ENCODE measurements at regions not wholly inside any gene's neighbourhood (a gene's known extent, or its start where the extent isn't known, plus 50 kb on each side); places are given as distances from the start of the nearest gene placed in this dataset.

DNA sequence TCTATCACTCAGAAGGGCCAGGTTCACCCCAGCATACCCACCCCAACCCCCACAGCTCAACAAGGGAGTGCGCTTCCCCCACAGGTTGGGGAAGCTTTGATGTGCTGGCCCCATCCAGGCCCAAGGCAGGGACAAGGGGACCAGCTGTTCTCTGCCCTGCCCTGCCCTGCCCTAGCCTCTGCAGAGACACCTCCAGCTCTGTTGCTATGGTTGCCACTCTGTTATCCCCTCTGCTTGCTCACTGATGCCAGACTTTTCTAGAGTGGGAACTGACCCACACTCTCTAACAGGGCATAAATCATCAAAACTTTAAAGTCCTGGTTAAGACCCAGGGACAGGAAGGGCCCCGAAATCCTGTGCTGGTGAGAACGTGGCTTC lies 50.4 kb upstream of the ENPP7 start:
- no peaks in the 10 kb centered on the region for H3K27me3 ChIP-seq (replicated peaks; ENCODE audit: insufficient read depth)
- no peak for DNase-seq (ENCODE audit: low spot score)
- intact Hi-C loops (cut with DNase I), result no loop called here
- no peak overlapping the region for H3K4me3 ChIP-seq
- no peaks in the 10 kb centered on the region for H3K36me3 ChIP-seq
- no peaks in the 10 kb centered on the region for H3K9me3 ChIP-seq
- WGBS, result 76% methylated on average over 3 of the region's 3 CpGs
- TF ChIP-seq POLR2AphosphoS5 (IDR thresholded peaks at IDR 0.05), result no peak
- TF ChIP-seq, protein P1, sequence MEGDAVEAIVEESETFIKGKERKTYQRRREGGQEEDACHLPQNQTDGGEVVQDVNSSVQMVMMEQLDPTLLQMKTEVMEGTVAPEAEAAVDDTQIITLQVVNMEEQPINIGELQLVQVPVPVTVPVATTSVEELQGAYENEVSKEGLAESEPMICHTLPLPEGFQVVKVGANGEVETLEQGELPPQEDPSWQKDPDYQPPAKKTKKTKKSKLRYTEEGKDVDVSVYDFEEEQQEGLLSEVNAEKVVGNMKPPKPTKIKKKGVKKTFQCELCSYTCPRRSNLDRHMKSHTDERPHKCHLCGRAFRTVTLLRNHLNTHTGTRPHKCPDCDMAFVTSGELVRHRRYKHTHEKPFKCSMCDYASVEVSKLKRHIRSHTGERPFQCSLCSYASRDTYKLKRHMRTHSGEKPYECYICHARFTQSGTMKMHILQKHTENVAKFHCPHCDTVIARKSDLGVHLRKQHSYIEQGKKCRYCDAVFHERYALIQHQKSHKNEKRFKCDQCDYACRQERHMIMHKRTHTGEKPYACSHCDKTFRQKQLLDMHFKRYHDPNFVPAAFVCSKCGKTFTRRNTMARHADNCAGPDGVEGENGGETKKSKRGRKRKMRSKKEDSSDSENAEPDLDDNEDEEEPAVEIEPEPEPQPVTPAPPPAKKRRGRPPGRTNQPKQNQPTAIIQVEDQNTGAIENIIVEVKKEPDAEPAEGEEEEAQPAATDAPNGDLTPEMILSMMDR (IDR thresholded peaks at IDR 0.05), result no peak
- no peak for TF ChIP-seq POLR2A (IDR thresholded peaks at IDR 0.05)
- no peak overlapping the region for H3K27ac ChIP-seq
- H3K4me1 ChIP-seq (replicated peaks), result no peaks in the 10 kb centered on the region

DNA sequence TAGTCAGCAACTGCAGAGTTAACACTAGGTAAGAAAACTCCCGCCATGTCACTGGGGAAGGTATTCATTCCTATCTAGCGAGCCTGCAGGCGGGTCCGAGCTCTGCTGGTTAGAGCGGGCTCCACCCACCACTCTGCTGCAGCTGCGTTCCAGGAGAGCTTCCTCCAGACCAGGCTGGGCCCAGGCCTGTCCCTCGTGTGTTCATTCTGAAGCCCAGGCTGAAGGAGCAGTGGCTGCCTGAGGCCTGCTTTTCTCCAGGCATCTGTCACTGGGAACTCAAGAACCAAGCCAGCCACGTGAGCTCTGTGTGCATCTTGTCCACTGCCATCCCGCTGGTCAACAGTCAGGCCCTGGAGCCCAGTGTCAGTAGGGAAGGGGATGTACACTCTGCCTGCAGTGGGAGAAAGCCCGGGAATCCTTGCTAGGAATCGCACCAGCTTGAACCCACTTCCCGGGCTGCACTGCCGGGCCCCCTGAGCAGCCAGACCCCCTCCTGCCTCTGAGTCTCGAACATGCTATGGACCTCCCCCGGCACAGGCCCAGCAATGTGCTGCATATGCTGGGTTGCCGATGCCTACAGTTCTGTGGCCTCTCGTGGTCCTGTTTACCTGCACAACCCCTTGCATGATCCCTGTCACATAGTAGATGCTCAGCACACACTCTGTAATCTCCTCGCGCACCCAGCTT lies 51.0 kb upstream of the ENPP7 start:
- no peak for TF ChIP-seq POLR2A (IDR thresholded peaks at IDR 0.05)
- Histone ChIP-seq H3K27me3 (replicated peaks; ENCODE audit: insufficient read depth) (no peaks in the 10 kb centered on the region), H3K9me3 (no peaks in the 10 kb centered on the region), H3K4me3 (no peak overlapping the region), H3K4me1 (replicated peaks) (no peaks in the 10 kb centered on the region), H3K27ac (no peak overlapping the region), H3K36me3 (no peaks in the 10 kb centered on the region)
- intact Hi-C loops (cut with DNase I), result no loop called here
- no peak for DNase-seq (ENCODE audit: low spot score)
- WGBS, result 78% methylated on average over 19 of the region's 19 CpGs

- H3K9me3 ChIP-seq, result no peaks in the 10 kb centered on the region
- intact Hi-C loops (cut with DNase I), result no loop called here
- no peak overlapping the region for H3K27ac ChIP-seq
- H3K36me3 ChIP-seq, result no peaks in the 10 kb centered on the region
- TF ChIP-seq POLR2A (IDR thresholded peaks at IDR 0.05), result no peak
- TF ChIP-seq, protein P1 (IDR thresholded peaks at IDR 0.05), result no peak
- TF ChIP-seq POLR2AphosphoS5 (IDR thresholded peaks at IDR 0.05), result no peak
- WGBS, result 74% methylated on average over 12 of the region's 12 CpGs
- H3K4me1 ChIP-seq (replicated peaks), result no peaks in the 10 kb centered on the region
- H3K27me3 ChIP-seq (replicated peaks; ENCODE audit: insufficient read depth), result no peaks in the 10 kb centered on the region
- H3K4me3 ChIP-seq, result no peak overlapping the region
- DNase-seq (ENCODE audit: low spot score), result no peak
Measured at GRCh38 chr17:79678736-79679255, 51.9 kb upstream of the ENPP7 start.

DNA sequence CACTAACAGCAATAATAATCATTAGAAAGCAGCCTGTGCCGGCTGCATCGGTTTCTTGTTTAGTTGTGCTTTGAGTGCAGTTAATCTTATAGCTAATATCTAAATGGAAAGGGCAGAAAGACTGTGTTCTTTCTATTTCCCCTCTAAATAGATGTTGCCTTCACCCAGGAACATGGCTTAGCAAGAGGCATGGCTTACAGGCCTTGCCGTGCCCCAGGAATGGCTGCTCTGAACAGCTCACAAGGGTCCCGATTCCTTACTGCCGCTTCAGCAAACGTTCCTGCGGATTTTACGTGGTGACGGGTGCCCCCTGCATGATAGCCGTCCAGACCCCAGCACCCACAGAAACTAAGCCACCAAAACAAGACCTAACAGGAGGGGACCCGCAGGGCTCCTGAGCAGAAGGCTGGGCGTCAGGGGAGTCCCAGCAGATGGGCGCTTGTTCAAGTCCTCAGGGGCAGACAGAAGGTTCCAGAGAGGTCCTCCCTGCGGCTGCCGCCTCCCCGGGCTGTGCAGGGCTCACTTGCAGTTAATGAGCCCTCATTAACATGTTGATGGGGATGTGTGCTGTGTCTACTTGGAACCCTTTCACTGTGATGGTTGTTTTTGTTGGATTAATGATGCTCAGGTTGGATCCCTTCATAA lies 52.5 kb upstream of the ENPP7 start:
- intact Hi-C loops (cut with DNase I), result no loop called here
- Histone ChIP-seq H3K27ac (no peak overlapping the region), H3K4me3 (no peak overlapping the region), H3K9me3 (no peaks in the 10 kb centered on the region), H3K27me3 (replicated peaks; ENCODE audit: insufficient read depth) (no peaks in the 10 kb centered on the region), H3K4me1 (replicated peaks) (no peaks in the 10 kb centered on the region), H3K36me3 (no peaks in the 10 kb centered on the region)
- 74% methylated on average over 16 of the region's 16 CpGs for WGBS
- no peak for TF ChIP-seq POLR2AphosphoS5 (IDR thresholded peaks at IDR 0.05)
- TF ChIP-seq, protein P1 (IDR thresholded peaks at IDR 0.05), result no peak
- no peak for DNase-seq (ENCODE audit: low spot score)

DNA sequence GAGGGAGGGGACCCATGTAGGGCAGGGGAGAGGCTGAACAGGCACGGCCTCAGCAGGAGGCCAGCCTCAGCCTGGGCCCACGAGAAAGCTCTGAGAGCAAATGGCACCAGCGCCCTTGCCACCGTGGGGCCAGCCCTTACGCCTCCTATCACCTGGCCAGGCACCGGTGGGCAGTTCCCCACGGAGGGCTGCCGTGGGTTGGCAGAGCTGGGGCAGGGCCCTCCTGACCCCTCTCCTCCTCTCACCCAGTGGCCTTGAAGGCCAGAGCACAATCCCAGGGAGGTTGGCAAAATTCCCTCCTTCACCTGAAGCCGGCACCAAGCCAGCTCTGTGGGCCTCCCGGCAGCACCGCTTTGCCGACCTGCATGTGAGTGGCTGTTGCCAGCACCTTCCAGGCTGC lies 53.1 kb upstream of the ENPP7 start:
- TF ChIP-seq POLR2A (IDR thresholded peaks at IDR 0.05), result no peak
- TF ChIP-seq, protein P1 (IDR thresholded peaks at IDR 0.05), result no peak
- no peak for TF ChIP-seq POLR2AphosphoS5 (IDR thresholded peaks at IDR 0.05)
- Histone ChIP-seq H3K4me3 (no peak overlapping the region), H3K27me3 (replicated peaks; ENCODE audit: insufficient read depth) (no peaks in the 10 kb centered on the region), H3K27ac (no peak overlapping the region), H3K9me3 (no peaks in the 10 kb centered on the region), H3K36me3 (no peaks in the 10 kb centered on the region), H3K4me1 (replicated peaks) (no peaks in the 10 kb centered on the region)
- intact Hi-C loops (cut with DNase I), result no loop called here
- WGBS, result 68% methylated on average over 11 of the region's 12 CpGs
- DNase-seq (ENCODE audit: low spot score), result no peak
